ENCODE measurements at regions not wholly inside any gene's neighbourhood (a gene's known extent, or its start where the extent isn't known, plus 50 kb on each side); places are given as distances from the start of the nearest gene placed in this dataset.
"Not testable (repeated sequence)": the region's sequence is repeated elsewhere in the genome, so short reads cannot be mapped to it uniquely, and the experiment has no call there.

- Histone ChIP-seq H3K9me3 (ENCODE audit: low read depth, low read length, poor library complexity, severe bottlenecking) (no peaks in the 10 kb centered on the region), H3K27ac (ENCODE audit: low read depth, low read length, poor library complexity, severe bottlenecking) (no peak overlapping the region), H3K36me3 (ENCODE audit: insufficient read depth, low read length, poor library complexity, severe bottlenecking) (no peaks in the 10 kb centered on the region), H3K4me3 (ENCODE audit: low read depth, low read length, poor library complexity, severe bottlenecking) (no peak overlapping the region), H3K27me3 (replicated peaks; ENCODE audit: insufficient read depth, low read depth, low read length, poor library complexity) (no peaks in the 10 kb centered on the region), H3K4me1 (ENCODE audit: insufficient read depth, low read length, poor library complexity, severe bottlenecking) (no peaks in the 10 kb centered on the region)
- BruUV-seq (replicated peaks), result no TSS peak
- ChIA-PET POLR2A (ENCODE audit: low non-redundant PET) (no interaction called here), CTCF (no interaction called here)
- no peak for DNase-seq (ENCODE audit: low spot score)
- TF ChIP-seq EZH2 (IDR thresholded peaks at IDR 0.05; ENCODE audit: borderline replicate concordance, low read depth, low read length, poor library complexity, severe bottlenecking), result no peak
- no peak for TF ChIP-seq CTCF (conservative IDR thresholded peaks at IDR 0.05; ENCODE audit: low read depth, low read length)
- intact Hi-C loops (cut with micrococcal nuclease; ENCODE audit: unreplicated experiment), result no loop called here
Measured at GRCh38 chr21:43284700-43285099, 115.9 kb downstream of the CRYAA start.

- H3K27me3 ChIP-seq (replicated peaks; ENCODE audit: insufficient read depth, low read depth, low read length, poor library complexity), result no peaks in the 10 kb centered on the region
- no peaks in the 10 kb centered on the region for H3K9me3 ChIP-seq (ENCODE audit: low read depth, low read length, poor library complexity, severe bottlenecking)
- no peak for DNase-seq (ENCODE audit: low spot score)
- intact Hi-C loops (cut with micrococcal nuclease; ENCODE audit: unreplicated experiment), result no loop called here
- no peak for TF ChIP-seq CTCF (conservative IDR thresholded peaks at IDR 0.05; ENCODE audit: low read depth, low read length)
- no peak for TF ChIP-seq EZH2 (IDR thresholded peaks at IDR 0.05; ENCODE audit: borderline replicate concordance, low read depth, low read length, poor library complexity, severe bottlenecking)
- H3K36me3 ChIP-seq (ENCODE audit: insufficient read depth, low read length, poor library complexity, severe bottlenecking), result no peaks in the 10 kb centered on the region
- no TSS peak for BruUV-seq (replicated peaks)
- no peak overlapping the region for H3K27ac ChIP-seq (ENCODE audit: low read depth, low read length, poor library complexity, severe bottlenecking)
- ChIA-PET CTCF (no interaction called here), POLR2A (ENCODE audit: low non-redundant PET) (no interaction called here)
- no peak overlapping the region for H3K4me3 ChIP-seq (ENCODE audit: low read depth, low read length, poor library complexity, severe bottlenecking)
- H3K4me1 ChIP-seq (ENCODE audit: insufficient read depth, low read length, poor library complexity, severe bottlenecking), result no peaks in the 10 kb centered on the region
Measured at GRCh38 chr21:43284238-43284637, 115.4 kb downstream of the CRYAA start.

- H3K27me3 ChIP-seq (replicated peaks; ENCODE audit: insufficient read depth, low read depth, low read length, poor library complexity); POLR2A ChIA-PET (ENCODE audit: low non-redundant PET); H3K4me3 ChIP-seq (ENCODE audit: low read depth, low read length, poor library complexity, severe bottlenecking); CTCF ChIA-PET; DNase-seq (ENCODE audit: low spot score); intact Hi-C loops (cut with micrococcal nuclease; ENCODE audit: unreplicated experiment); H3K9me3 ChIP-seq (ENCODE audit: low read depth, low read length, poor library complexity, severe bottlenecking); BruUV-seq (replicated peaks); H3K4me1 ChIP-seq (ENCODE audit: insufficient read depth, low read length, poor library complexity, severe bottlenecking); H3K27ac ChIP-seq (ENCODE audit: low read depth, low read length, poor library complexity, severe bottlenecking); H3K36me3 ChIP-seq (ENCODE audit: insufficient read depth, low read length, poor library complexity, severe bottlenecking): not testable (repeated sequence)
Measured at GRCh38 chr21:43283925-43284221, 115.1 kb downstream of the CRYAA start.

GRCh38 chr21:43283136-43283924 lies 114.5 kb downstream of the CRYAA start:
- no TSS peak for BruUV-seq (replicated peaks)
- no peaks in the 10 kb centered on the region for H3K9me3 ChIP-seq (ENCODE audit: low read depth, low read length, poor library complexity, severe bottlenecking)
- no peaks in the 10 kb centered on the region for H3K36me3 ChIP-seq (ENCODE audit: insufficient read depth, low read length, poor library complexity, severe bottlenecking)
- intact Hi-C loops (cut with micrococcal nuclease; ENCODE audit: unreplicated experiment), result no loop called here
- no peak overlapping the region for H3K4me3 ChIP-seq (ENCODE audit: low read depth, low read length, poor library complexity, severe bottlenecking)
- ChIA-PET CTCF (no interaction called here), POLR2A (ENCODE audit: low non-redundant PET) (interaction anchor here (0.6 kb wide), 1 partner anchor 9 kb away, joined by 21 read pairs; no protein-coding TSS in a partner anchor)
- H3K27ac ChIP-seq (ENCODE audit: low read depth, low read length, poor library complexity, severe bottlenecking), result no peak overlapping the region
- no peak for DNase-seq (ENCODE audit: low spot score)
- no peaks in the 10 kb centered on the region for H3K4me1 ChIP-seq (ENCODE audit: insufficient read depth, low read length, poor library complexity, severe bottlenecking)
- H3K27me3 ChIP-seq (replicated peaks; ENCODE audit: insufficient read depth, low read depth, low read length, poor library complexity), result no peaks in the 10 kb centered on the region
- TF ChIP-seq CTCF (conservative IDR thresholded peaks at IDR 0.05; ENCODE audit: low read depth, low read length) (no peak), EZH2 (IDR thresholded peaks at IDR 0.05; ENCODE audit: borderline replicate concordance, low read depth, low read length, poor library complexity, severe bottlenecking) (no peak)

Measured in A673 (cell line).